ENCODE measurements at regions not wholly inside any gene's neighbourhood (a gene's known extent, or its start where the extent isn't known, plus 50 kb on each side); places are given as distances from the start of the nearest gene placed in this dataset.

DNA sequence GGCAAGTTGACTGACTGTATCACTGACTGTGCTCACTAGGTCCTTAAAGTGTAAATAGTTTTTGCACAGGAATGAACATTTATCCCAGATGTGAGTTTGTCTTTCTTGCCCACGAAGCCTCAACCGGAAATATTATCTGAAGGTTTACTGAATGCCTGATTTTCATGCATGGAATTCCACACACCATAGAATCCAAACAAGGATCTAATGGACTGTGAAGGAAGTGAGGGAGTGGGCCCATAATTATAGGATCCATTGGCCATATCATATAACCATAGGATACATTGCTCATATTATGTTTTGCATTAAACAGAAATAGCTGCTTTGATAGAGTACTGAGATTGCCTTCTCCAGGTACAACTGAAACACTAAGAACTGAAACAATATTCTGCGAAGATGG is 1057.2 kb upstream of the EDIL3 start:
- TF ChIP-seq, protein P1, sequence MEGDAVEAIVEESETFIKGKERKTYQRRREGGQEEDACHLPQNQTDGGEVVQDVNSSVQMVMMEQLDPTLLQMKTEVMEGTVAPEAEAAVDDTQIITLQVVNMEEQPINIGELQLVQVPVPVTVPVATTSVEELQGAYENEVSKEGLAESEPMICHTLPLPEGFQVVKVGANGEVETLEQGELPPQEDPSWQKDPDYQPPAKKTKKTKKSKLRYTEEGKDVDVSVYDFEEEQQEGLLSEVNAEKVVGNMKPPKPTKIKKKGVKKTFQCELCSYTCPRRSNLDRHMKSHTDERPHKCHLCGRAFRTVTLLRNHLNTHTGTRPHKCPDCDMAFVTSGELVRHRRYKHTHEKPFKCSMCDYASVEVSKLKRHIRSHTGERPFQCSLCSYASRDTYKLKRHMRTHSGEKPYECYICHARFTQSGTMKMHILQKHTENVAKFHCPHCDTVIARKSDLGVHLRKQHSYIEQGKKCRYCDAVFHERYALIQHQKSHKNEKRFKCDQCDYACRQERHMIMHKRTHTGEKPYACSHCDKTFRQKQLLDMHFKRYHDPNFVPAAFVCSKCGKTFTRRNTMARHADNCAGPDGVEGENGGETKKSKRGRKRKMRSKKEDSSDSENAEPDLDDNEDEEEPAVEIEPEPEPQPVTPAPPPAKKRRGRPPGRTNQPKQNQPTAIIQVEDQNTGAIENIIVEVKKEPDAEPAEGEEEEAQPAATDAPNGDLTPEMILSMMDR (conservative IDR thresholded peaks at IDR 0.05; ENCODE audit: low read depth, low read length) = no peak
- TF ChIP-seq EZH2 (IDR thresholded peaks at IDR 0.05; ENCODE audit: borderline replicate concordance, low read depth, low read length, poor library complexity, severe bottlenecking) = no peak
- H3K9me3 ChIP-seq (ENCODE audit: low read depth, low read length, poor library complexity, severe bottlenecking) = no peaks in the 10 kb centered on the region
- no peaks in the 10 kb centered on the region for H3K36me3 ChIP-seq (ENCODE audit: insufficient read depth, low read length, poor library complexity, severe bottlenecking)

DNA sequence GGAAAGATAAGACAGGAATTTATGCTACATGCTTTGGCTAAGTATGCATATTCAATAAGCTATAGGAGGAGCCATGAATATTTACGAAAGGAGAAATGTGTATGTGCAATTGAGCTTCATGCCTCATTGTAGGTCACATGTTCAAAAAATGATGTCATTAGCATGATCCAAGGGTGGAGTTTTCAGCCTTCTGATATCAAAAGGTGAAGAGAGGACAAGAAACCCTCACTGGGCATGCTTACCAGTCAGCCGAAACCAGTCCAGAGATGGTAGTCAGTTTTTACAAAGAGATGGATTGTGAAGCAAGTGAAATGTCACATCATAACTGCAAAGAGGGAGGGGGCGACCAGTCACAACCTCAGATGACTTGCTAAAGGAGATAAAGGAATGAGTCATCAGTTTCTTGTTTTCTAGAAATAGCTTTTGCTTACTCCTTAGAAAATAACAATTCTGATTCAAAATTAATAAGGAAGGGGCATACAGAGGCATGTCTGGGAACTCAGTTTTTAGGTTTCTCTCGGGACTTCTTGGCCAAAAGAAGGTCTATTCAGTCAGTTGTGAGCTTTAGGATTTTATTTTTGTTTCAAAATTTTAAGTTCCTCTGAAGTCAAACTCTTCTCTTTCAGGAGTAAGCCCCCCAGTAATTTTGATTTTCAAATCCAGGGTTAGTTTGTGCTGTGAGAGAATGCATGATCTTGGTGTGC is 1067.8 kb upstream of the EDIL3 start:
- intact Hi-C loops (cut with micrococcal nuclease; ENCODE audit: unreplicated experiment) = no loop called here
- POLR2A ChIA-PET (ENCODE audit: low non-redundant PET) = no interaction called here
- no TSS peak for BruUV-seq (replicated peaks)
- CTCF ChIA-PET = no interaction called here
- TF ChIP-seq, protein P1 (conservative IDR thresholded peaks at IDR 0.05; ENCODE audit: low read depth, low read length) = no peak
- TF ChIP-seq EZH2 (IDR thresholded peaks at IDR 0.05; ENCODE audit: borderline replicate concordance, low read depth, low read length, poor library complexity, severe bottlenecking) = no peak
- no peaks in the 10 kb centered on the region for H3K9me3 ChIP-seq (ENCODE audit: low read depth, low read length, poor library complexity, severe bottlenecking)
- no peak overlapping the region for H3K4me3 ChIP-seq (ENCODE audit: low read depth, low read length, poor library complexity, severe bottlenecking)
- H3K27me3 ChIP-seq (replicated peaks; ENCODE audit: insufficient read depth, low read depth, low read length, poor library complexity) = no peaks in the 10 kb centered on the region
- H3K4me1 ChIP-seq (ENCODE audit: insufficient read depth, low read length, poor library complexity, severe bottlenecking) = no peaks in the 10 kb centered on the region
- H3K27ac ChIP-seq (ENCODE audit: low read depth, low read length, poor library complexity, severe bottlenecking) = no peak overlapping the region
- DNase-seq (ENCODE audit: low spot score) = no peak
- no peaks in the 10 kb centered on the region for H3K36me3 ChIP-seq (ENCODE audit: insufficient read depth, low read length, poor library complexity, severe bottlenecking)

More for the DNA sequence above, 1057.2 kb upstream of the EDIL3 start:
- BruUV-seq (replicated peaks) = no TSS peak
- H3K27ac ChIP-seq (ENCODE audit: low read depth, low read length, poor library complexity, severe bottlenecking) = no peak overlapping the region
- DNase-seq (ENCODE audit: low spot score) = no peak
- H3K4me3 ChIP-seq (ENCODE audit: low read depth, low read length, poor library complexity, severe bottlenecking) = no peak overlapping the region
- ChIA-PET POLR2A (ENCODE audit: low non-redundant PET) (no interaction called here), CTCF (no interaction called here)
- intact Hi-C loops (cut with micrococcal nuclease; ENCODE audit: unreplicated experiment) = no loop called here
- H3K27me3 ChIP-seq (replicated peaks; ENCODE audit: insufficient read depth, low read depth, low read length, poor library complexity) = no peaks in the 10 kb centered on the region
- no peaks in the 10 kb centered on the region for H3K4me1 ChIP-seq (ENCODE audit: insufficient read depth, low read length, poor library complexity, severe bottlenecking)

DNA sequence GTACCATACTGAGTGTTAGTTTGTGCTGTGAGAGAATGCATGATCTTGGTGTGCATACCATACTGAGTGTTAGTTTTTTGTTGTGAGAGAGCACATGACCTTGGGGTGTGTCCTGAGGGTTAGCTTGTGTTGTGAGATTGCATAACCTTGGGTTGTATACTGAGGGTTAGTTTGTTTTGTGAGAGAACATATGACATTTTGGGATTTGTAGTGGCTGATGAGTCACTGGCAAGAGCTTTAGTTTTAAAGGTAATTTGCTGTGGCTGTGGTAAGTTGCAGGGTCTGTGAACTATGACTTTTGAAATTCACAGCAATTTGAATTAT is 1068.3 kb upstream of the EDIL3 start:
- H3K36me3 ChIP-seq (ENCODE audit: insufficient read depth, low read length, poor library complexity, severe bottlenecking) = no peaks in the 10 kb centered on the region
- intact Hi-C loops (cut with micrococcal nuclease; ENCODE audit: unreplicated experiment) = no loop called here
- no peak for TF ChIP-seq EZH2 (IDR thresholded peaks at IDR 0.05; ENCODE audit: borderline replicate concordance, low read depth, low read length, poor library complexity, severe bottlenecking)
- TF ChIP-seq, protein P1 (conservative IDR thresholded peaks at IDR 0.05; ENCODE audit: low read depth, low read length) = no peak
- ChIA-PET CTCF (no interaction called here), POLR2A (ENCODE audit: low non-redundant PET) (no interaction called here)
- no peak overlapping the region for H3K27ac ChIP-seq (ENCODE audit: low read depth, low read length, poor library complexity, severe bottlenecking)
- no TSS peak for BruUV-seq (replicated peaks)
- no peaks in the 10 kb centered on the region for H3K4me1 ChIP-seq (ENCODE audit: insufficient read depth, low read length, poor library complexity, severe bottlenecking)
- H3K27me3 ChIP-seq (replicated peaks; ENCODE audit: insufficient read depth, low read depth, low read length, poor library complexity) = no peaks in the 10 kb centered on the region
- no peaks in the 10 kb centered on the region for H3K9me3 ChIP-seq (ENCODE audit: low read depth, low read length, poor library complexity, severe bottlenecking)
- H3K4me3 ChIP-seq (ENCODE audit: low read depth, low read length, poor library complexity, severe bottlenecking) = no peak overlapping the region
- no peak for DNase-seq (ENCODE audit: low spot score)

Data from A673 (cell line).